Mammary epithelial cell (primary cell): ENCODE measurements at regions not wholly inside any gene's neighbourhood (a gene's known extent, or its start where the extent isn't known, plus 50 kb on each side); places are given as distances from the start of the nearest gene placed in this dataset.

Source experiments
- CTCF ChIP-seq, 2 donors: IDR thresholded peaks in 1 of 2; conservative IDR thresholded peaks in 1 of 2; 2 replicates each; pipeline ENCODE4 v1.5.1; 2011 to 2012; ENCODE audit warnings: inconsistent platforms in 2 of 2, low read length in 2 of 2, mild to moderate bottlenecking in 2 of 2, control low read depth in 1 of 2, low read depth in 1 of 2; ENCODE audit not compliant: insufficient read depth in 1 of 2; ENCODE audit errors: extremely low read depth in 1 of 2
- EZH2 ChIP-seq: IDR thresholded peaks from 2 replicates; pipeline ENCODE4 v1.6.1; 2012; ENCODE audit warnings: low read length, inconsistent platforms, borderline replicate concordance

DNA sequence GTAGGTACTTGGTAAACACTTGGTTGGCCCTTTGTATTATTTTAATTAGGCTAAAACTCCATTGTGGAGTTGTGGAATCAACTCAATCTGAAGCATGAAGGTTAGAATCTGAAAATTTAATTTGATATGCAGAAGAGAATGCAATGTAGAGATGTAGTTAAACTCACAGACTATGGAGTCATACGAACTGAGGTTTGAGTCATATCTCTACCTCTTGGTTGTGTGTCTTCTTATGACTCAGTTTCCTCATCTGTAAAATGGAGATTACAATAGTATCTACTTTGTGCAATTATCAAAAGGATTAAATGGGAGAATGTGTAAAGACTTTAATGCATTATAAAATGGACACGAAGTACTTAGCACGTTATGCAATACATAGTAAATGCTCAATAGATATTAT lies 146.0 kb upstream of the IFNG-AS1 start:
- no peak for TF ChIP-seq CTCF (conservative IDR thresholded peaks at IDR 0.05 in 1 of 2, IDR thresholded peaks at IDR 0.05 in 1 of 2; ENCODE audit: extremely low read depth in 1 of 2, insufficient read depth in 1 of 2, low read depth in 1 of 2, low read length in 2 of 2)
- no peak for TF ChIP-seq EZH2
